Karpas-422 (cell line): ENCODE measurements at regions not wholly inside any gene's neighbourhood (a gene's known extent, or its start where the extent isn't known, plus 50 kb on each side); places are given as distances from the start of the nearest gene placed in this dataset.
"Not testable (repeated sequence)": the region's sequence is repeated elsewhere in the genome, so short reads cannot be mapped to it uniquely, and the experiment has no call there.

Source experiments
- DNase-seq: peaks from one replicate; pipeline ENCODE4 v3.0.0-alpha.2; 2015
- H2AFZ ChIP-seq: fragments of 200-600 bp; sonication (generic); 2 replicates; pipeline ENCODE4 v1.6.1; 2014; ENCODE audit warnings: antibody characterized with exemption, low read length, mixed read lengths
- H3K27ac ChIP-seq: fragments of 200-600 bp; sonication (generic); 2 replicates; pipeline ENCODE4 v1.5.1; 2014; ENCODE audit warnings: mild to moderate bottlenecking, low read length, moderate library complexity
- H3K27me3 ChIP-seq: fragments of 200-600 bp; sonication (generic); 2 replicates; pipeline ENCODE4 v1.6.1; 2014; ENCODE audit warnings: low read length, mixed read lengths
- H3K36me3 ChIP-seq: fragments of 200-600 bp; sonication (generic); 2 replicates; pipeline ENCODE4 v1.6.1; 2014; ENCODE audit warnings: low read length, mixed read lengths; ENCODE audit not compliant: insufficient read depth
- H3K4me1 ChIP-seq: fragments of 200-600 bp; sonication (generic); 2 replicates; pipeline ENCODE4 v1.6.1; 2014; ENCODE audit warnings: mild to moderate bottlenecking, low read length, mixed read lengths
- H3K4me2 ChIP-seq: fragments of 200-600 bp; sonication (generic); 2 replicates; pipeline ENCODE4 v1.6.1; 2014; ENCODE audit warnings: low read length, low read depth, mild to moderate bottlenecking; ENCODE audit not compliant: poor library complexity, severe bottlenecking
- H3K4me3 ChIP-seq: fragments of 200-600 bp; sonication (generic); 2 replicates; pipeline ENCODE4 v1.5.1; 2014; ENCODE audit warnings: mild to moderate bottlenecking, antibody characterized with exemption, low read length, mixed read lengths
- H3K79me2 ChIP-seq: fragments of 200-600 bp; sonication (generic); 2 replicates; pipeline ENCODE4 v1.6.1; 2014; ENCODE audit warnings: mild to moderate bottlenecking, low read length, mixed read lengths
- H3K9ac ChIP-seq: fragments of 200-600 bp; sonication (generic); 2 replicates; pipeline ENCODE4 v1.6.0; 2014; ENCODE audit warnings: low read length
- H3K9me2 ChIP-seq: fragments of 200-600 bp; sonication (generic), shearing (Covaris generic); replicated peaks from 2 replicates; pipeline ENCODE4 v1.6.0; 2014; ENCODE audit warnings: mild to moderate bottlenecking, low read length, moderate library complexity; ENCODE audit not compliant: insufficient read depth
- H3K9me3 ChIP-seq: fragments of 300-700, 200-600 bp; sonication (generic); 2 replicates; pipeline ENCODE4 v1.6.1; 2014; ENCODE audit warnings: low read length, mixed read lengths
- H4K20me1 ChIP-seq: fragments of 200-600 bp; sonication (generic); 2 replicates; pipeline ENCODE4 v1.6.1; 2014; ENCODE audit warnings: mild to moderate bottlenecking, antibody characterized with exemption, low read length, low read depth; ENCODE audit not compliant: insufficient read depth

- DNase-seq = no peak
- H3K27me3 ChIP-seq = no peaks in the 10 kb centered on the region
- H2AFZ ChIP-seq = no peak overlapping the region
- no peak overlapping the region for H3K4me3 ChIP-seq
- H3K79me2 ChIP-seq = no peaks in the 10 kb centered on the region
- H3K9ac ChIP-seq = no peak overlapping the region
- no peaks in the 10 kb centered on the region for H4K20me1 ChIP-seq
- no peaks in the 10 kb centered on the region; the same call in 1 of the 2 replicates for H3K4me1 ChIP-seq
- no peaks in the 10 kb centered on the region for H3K9me3 ChIP-seq
- no peak overlapping the region for H3K27ac ChIP-seq
- no peaks in the 10 kb centered on the region for H3K9me2 ChIP-seq
- no peak overlapping the region for H3K4me2 ChIP-seq
- H3K36me3 ChIP-seq = no peaks in the 10 kb centered on the region
These were observed 97.2 kb upstream of the LYPLAL1 start for GRCh38 chr1:219076326-219076937.

GRCh38 chr1:219077767-219078166 lies 95.9 kb upstream of the LYPLAL1 start:
- H3K4me3 ChIP-seq, H3K9me2 ChIP-seq, DNase-seq, H3K27me3 ChIP-seq, H3K9me3 ChIP-seq, H3K36me3 ChIP-seq, H3K4me1 ChIP-seq, H3K79me2 ChIP-seq, H2AFZ ChIP-seq, H4K20me1 ChIP-seq, H3K4me2 ChIP-seq, H3K27ac ChIP-seq, H3K9ac ChIP-seq: not testable (repeated sequence)

GRCh38 chr1:219081943-219082925 lies 91.4 kb upstream of the LYPLAL1 start:
- Histone ChIP-seq H3K27ac (no peak overlapping the region), H2AFZ (no peak overlapping the region), H3K79me2 (no peaks in the 10 kb centered on the region), H3K36me3 (no peaks in the 10 kb centered on the region), H3K4me1 (no peaks in the 10 kb centered on the region; the same call in 1 of the 2 replicates), H3K9me2 (no peaks in the 10 kb centered on the region), H3K9ac (no peak overlapping the region), H3K4me3 (no peak overlapping the region), H4K20me1 (no peaks in the 10 kb centered on the region), H3K9me3 (no peaks in the 10 kb centered on the region), H3K27me3 (no peaks in the 10 kb centered on the region), H3K4me2 (no peak overlapping the region)
- no peak for DNase-seq

- H3K9me2 ChIP-seq = no peaks in the 10 kb centered on the region
- no peaks in the 10 kb centered on the region; the same call in 1 of the 2 replicates for H3K4me1 ChIP-seq
- no peaks in the 10 kb centered on the region for H3K79me2 ChIP-seq
- no peaks in the 10 kb centered on the region for H3K36me3 ChIP-seq
- no peak overlapping the region for H3K9ac ChIP-seq
- H3K4me2 ChIP-seq = no peak overlapping the region
- H3K9me3 ChIP-seq = no peaks in the 10 kb centered on the region
- H3K27me3 ChIP-seq = no peaks in the 10 kb centered on the region
- DNase-seq = no peak
- no peak overlapping the region for H3K4me3 ChIP-seq
- no peak overlapping the region for H3K27ac ChIP-seq
- no peak overlapping the region for H2AFZ ChIP-seq
- H4K20me1 ChIP-seq = no peaks in the 10 kb centered on the region
These were observed 90.0 kb upstream of the LYPLAL1 start for GRCh38 chr1:219083631-219084030.

GRCh38 chr1:219085082-219085481 lies 88.6 kb upstream of the LYPLAL1 start:
- DNase-seq = no peak
- H3K4me2 ChIP-seq = no peak overlapping the region
- no peaks in the 10 kb centered on the region for H3K36me3 ChIP-seq
- no peak overlapping the region for H3K9ac ChIP-seq
- H2AFZ ChIP-seq = no peak overlapping the region
- H3K9me2 ChIP-seq = no peaks in the 10 kb centered on the region
- no peaks in the 10 kb centered on the region for H3K79me2 ChIP-seq
- H3K4me3 ChIP-seq = no peak overlapping the region
- H3K27ac ChIP-seq = no peak overlapping the region
- no peaks in the 10 kb centered on the region for H3K27me3 ChIP-seq
- no peaks in the 10 kb centered on the region for H4K20me1 ChIP-seq
- H3K9me3 ChIP-seq = no peaks in the 10 kb centered on the region
- H3K4me1 ChIP-seq = peaks cover under 1% of the 10 kb centered on the region; the same call in 1 of the 2 replicates

- H2AFZ ChIP-seq = no peak overlapping the region
These were observed 87.7 kb upstream of the LYPLAL1 start for GRCh38 chr1:219085988-219086387.

GRCh38 chr1:219086956-219087469 lies 86.7 kb upstream of the LYPLAL1 start:
- Histone ChIP-seq H3K79me2 (no peaks in the 10 kb centered on the region), H4K20me1 (no peaks in the 10 kb centered on the region), H3K27ac (no peak overlapping the region), H3K4me1 (peaks cover 7% of the 10 kb centered on the region), H3K36me3 (no peaks in the 10 kb centered on the region), H3K27me3 (no peaks in the 10 kb centered on the region), H3K9ac (no peak overlapping the region), H3K4me2 (no peak overlapping the region), H3K4me3 (no peak overlapping the region), H3K9me3 (no peaks in the 10 kb centered on the region), H3K9me2 (no peaks in the 10 kb centered on the region), H2AFZ (no peak overlapping the region)
- DNase-seq = no peak

More at GRCh38 chr1:219085988-219086387, 87.7 kb upstream of the LYPLAL1 start:
- Histone ChIP-seq H3K9ac (no peak overlapping the region), H3K4me3 (no peak overlapping the region), H3K4me2 (no peak overlapping the region), H3K9me2 (no peaks in the 10 kb centered on the region), H3K4me1 (peaks cover 7% of the 10 kb centered on the region), H3K27me3 (no peaks in the 10 kb centered on the region), H3K27ac (no peak overlapping the region), H3K36me3 (no peaks in the 10 kb centered on the region), H3K9me3 (no peaks in the 10 kb centered on the region), H3K79me2 (no peaks in the 10 kb centered on the region), H4K20me1 (no peaks in the 10 kb centered on the region)
- DNase-seq = no peak
